DND-41 (cell line): ENCODE measurements at regions not wholly inside any gene's neighbourhood (a gene's known extent, or its start where the extent isn't known, plus 50 kb on each side); places are given as distances from the start of the nearest gene placed in this dataset.

Experiments
- EZH2 ChIP-seq: IDR thresholded peaks from 3 replicates; pipeline ENCODE4 v1.6.1; 2012; ENCODE audit warnings: borderline replicate concordance, low read depth, mild to moderate bottlenecking, moderate library complexity, low read length, inconsistent platforms; ENCODE audit not compliant: severe bottlenecking
- TF ChIP-seq, protein P1 (sequence below): IDR thresholded peaks from 2 replicates; pipeline ENCODE4 v1.5.1; 2012; ENCODE audit warnings: borderline replicate concordance, low read length, moderate library complexity, mild to moderate bottlenecking; ENCODE audit not compliant: poor library complexity, severe bottlenecking; ENCODE audit errors: extremely low read depth

DNA sequence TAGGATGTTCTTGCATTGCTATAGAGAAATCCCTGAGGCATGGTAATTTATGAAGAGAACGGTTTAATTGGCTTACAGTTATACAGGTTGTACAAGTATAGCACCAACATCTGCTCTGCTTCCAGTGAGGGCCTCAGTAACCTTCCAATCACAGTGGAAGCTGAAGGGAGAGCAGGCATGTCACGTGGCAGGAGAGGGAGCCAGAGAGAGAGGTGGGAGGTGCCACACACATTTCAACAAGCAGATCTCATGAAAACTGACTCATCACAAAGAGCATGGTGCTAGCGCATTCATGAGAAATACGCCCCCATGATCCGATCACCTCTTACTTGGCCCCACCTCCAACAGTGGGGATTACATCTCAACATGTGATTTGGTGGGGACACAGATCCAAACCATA, 871.2 kb downstream of the TFAP2A start:
- TF ChIP-seq EZH2 = no peak
- TF ChIP-seq, protein P1, sequence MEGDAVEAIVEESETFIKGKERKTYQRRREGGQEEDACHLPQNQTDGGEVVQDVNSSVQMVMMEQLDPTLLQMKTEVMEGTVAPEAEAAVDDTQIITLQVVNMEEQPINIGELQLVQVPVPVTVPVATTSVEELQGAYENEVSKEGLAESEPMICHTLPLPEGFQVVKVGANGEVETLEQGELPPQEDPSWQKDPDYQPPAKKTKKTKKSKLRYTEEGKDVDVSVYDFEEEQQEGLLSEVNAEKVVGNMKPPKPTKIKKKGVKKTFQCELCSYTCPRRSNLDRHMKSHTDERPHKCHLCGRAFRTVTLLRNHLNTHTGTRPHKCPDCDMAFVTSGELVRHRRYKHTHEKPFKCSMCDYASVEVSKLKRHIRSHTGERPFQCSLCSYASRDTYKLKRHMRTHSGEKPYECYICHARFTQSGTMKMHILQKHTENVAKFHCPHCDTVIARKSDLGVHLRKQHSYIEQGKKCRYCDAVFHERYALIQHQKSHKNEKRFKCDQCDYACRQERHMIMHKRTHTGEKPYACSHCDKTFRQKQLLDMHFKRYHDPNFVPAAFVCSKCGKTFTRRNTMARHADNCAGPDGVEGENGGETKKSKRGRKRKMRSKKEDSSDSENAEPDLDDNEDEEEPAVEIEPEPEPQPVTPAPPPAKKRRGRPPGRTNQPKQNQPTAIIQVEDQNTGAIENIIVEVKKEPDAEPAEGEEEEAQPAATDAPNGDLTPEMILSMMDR = no peak
